WERI-Rb-1 (cell line): ENCODE measurements at regions not wholly inside any gene's neighbourhood (a gene's known extent, or its start where the extent isn't known, plus 50 kb on each side); places are given as distances from the start of the nearest gene placed in this dataset.

Experiments
- DNase-seq: peaks from one replicate; pipeline ENCODE4 v3.0.0-alpha.2; 2020
- H3K27ac ChIP-seq: fragments of 250-450 bp; sonication (Bioruptor Pico); 2 replicates; pipeline ENCODE4 v1.5.1; 2020; ENCODE audit warnings: mild to moderate bottlenecking, moderate library complexity
- H3K27me3 ChIP-seq: fragments of 250-450 bp; sonication (Bioruptor Pico); 2 replicates; pipeline ENCODE4 v1.5.1; 2021; ENCODE audit warnings: mild to moderate bottlenecking, low read depth, moderate library complexity; ENCODE audit not compliant: insufficient read depth, severe bottlenecking
- H3K36me3 ChIP-seq: fragments of 250-450 bp; sonication (Bioruptor Pico); 2 replicates; pipeline ENCODE4 v1.5.1; 2020; ENCODE audit warnings: mild to moderate bottlenecking, moderate library complexity
- H3K4me3 ChIP-seq: 2 replicates; pipeline ENCODE4 v1.5.1; 2011; ENCODE audit warnings: low read depth, mild to moderate bottlenecking, control low read depth, low read length
- H3K9me3 ChIP-seq: fragments of 250-450 bp; sonication (Bioruptor Pico); 2 replicates; pipeline ENCODE4 v1.5.1; 2021; ENCODE audit warnings: mild to moderate bottlenecking, moderate library complexity; ENCODE audit not compliant: severe bottlenecking
- CTCF ChIP-seq: IDR thresholded peaks from 2 replicates; pipeline ENCODE4 v1.5.1; 2011; ENCODE audit warnings: low read depth, mild to moderate bottlenecking, control low read depth, inconsistent platforms, low read length

GRCh38 chr21:35527358-35527757 is 478.3 kb upstream of the RUNX1 start:
- H3K9me3 ChIP-seq = no peaks in the 10 kb centered on the region
- no peaks in the 10 kb centered on the region for H3K36me3 ChIP-seq
- H3K27me3 ChIP-seq = peaks cover 88% of the 10 kb centered on the region
- no peak overlapping the region for H3K4me3 ChIP-seq
- no peak for DNase-seq
- TF ChIP-seq CTCF = no peak
- H3K27ac ChIP-seq = no peak overlapping the region

- peaks cover 89% of the 10 kb centered on the region for H3K27me3 ChIP-seq
- no peaks in the 10 kb centered on the region for H3K9me3 ChIP-seq
- no peak for TF ChIP-seq CTCF
- H3K27ac ChIP-seq = no peak overlapping the region
- H3K4me3 ChIP-seq = no peak overlapping the region
- no peaks in the 10 kb centered on the region for H3K36me3 ChIP-seq
- DNase-seq = no peak
Observed at GRCh38 chr21:35525443-35525842, 476.3 kb upstream of the RUNX1 start.

GRCh38 chr21:35521852-35522505 is 472.9 kb upstream of the RUNX1 start:
- no peak overlapping the region for H3K27ac ChIP-seq
- DNase-seq = no peak
- peaks cover 90% of the 10 kb centered on the region for H3K27me3 ChIP-seq
- H3K9me3 ChIP-seq = no peaks in the 10 kb centered on the region
- H3K36me3 ChIP-seq = no peaks in the 10 kb centered on the region
- no peak for TF ChIP-seq CTCF
- no peak overlapping the region for H3K4me3 ChIP-seq

- TF ChIP-seq CTCF = no peak
- Histone ChIP-seq H3K9me3 (no peaks in the 10 kb centered on the region), H3K27me3 (peaks cover 92% of the 10 kb centered on the region), H3K36me3 (no peaks in the 10 kb centered on the region), H3K27ac (no peak overlapping the region), H3K4me3 (no peak overlapping the region)
- DNase-seq = no peak
Observed at GRCh38 chr21:35521293-35521692, 472.2 kb upstream of the RUNX1 start.

- no peak for TF ChIP-seq CTCF
- Histone ChIP-seq H3K27ac (no peak overlapping the region), H3K4me3 (no peak overlapping the region), H3K27me3 (peaks cover 88% of the 10 kb centered on the region), H3K9me3 (no peaks in the 10 kb centered on the region), H3K36me3 (no peaks in the 10 kb centered on the region)
- DNase-seq = no peak
Observed at GRCh38 chr21:35520856-35521255, 471.8 kb upstream of the RUNX1 start.

GRCh38 chr21:35520302-35520701 is 471.2 kb upstream of the RUNX1 start:
- H3K27ac ChIP-seq = no peak overlapping the region
- DNase-seq = no peak
- H3K4me3 ChIP-seq = no peak overlapping the region

More at GRCh38 chr21:35520302-35520701, 471.2 kb upstream of the RUNX1 start:
- Histone ChIP-seq H3K27me3 (peaks cover 87% of the 10 kb centered on the region), H3K9me3 (no peaks in the 10 kb centered on the region), H3K36me3 (no peaks in the 10 kb centered on the region)
- no peak for TF ChIP-seq CTCF
